DMS153 (cell line): ENCODE measurements at regions not wholly inside any gene's neighbourhood (a gene's known extent, or its start where the extent isn't known, plus 50 kb on each side); places are given as distances from the start of the nearest gene placed in this dataset.

Experiments used
- DNase-seq: peaks from one replicate; lab custom pipeline; 2025; lab: John Stamatoyannopoulos, UW

- DNase-seq = no peak
These were observed 375.1 kb downstream of the TMEM167A start for GRCh38 chr5:82702046-82702445.

- DNase-seq = no peak
These were observed 377.5 kb downstream of the TMEM167A start for GRCh38 chr5:82699737-82700136.

- no peak for DNase-seq
These were observed 379.2 kb downstream of the TMEM167A start for GRCh38 chr5:82698026-82698425.

- DNase-seq = no peak
These were observed 382.4 kb downstream of the TMEM167A start for GRCh38 chr5:82694711-82695285.

- no peak for DNase-seq
These were observed 384.4 kb downstream of the TMEM167A start for GRCh38 chr5:82692826-82693225.

- DNase-seq = no peak
These were observed 392.5 kb downstream of the TMEM167A start for GRCh38 chr5:82684659-82685058.

GRCh38 chr5:82684165-82684564 lies 393.0 kb downstream of the TMEM167A start:
- no peak for DNase-seq

GRCh38 chr5:82679660-82680059 lies 397.5 kb downstream of the TMEM167A start:
- DNase-seq = no peak

- DNase-seq = no peak
These were observed 398.5 kb upstream of the RPS23 start for GRCh38 chr5:82676661-82677060.

GRCh38 chr5:82674671-82675070 lies 396.5 kb upstream of the RPS23 start:
- no peak for DNase-seq

- no peak for DNase-seq
These were observed 395.1 kb upstream of the RPS23 start for GRCh38 chr5:82673057-82673809.

GRCh38 chr5:82670692-82671091 lies 392.5 kb upstream of the RPS23 start:
- DNase-seq = no peak

- DNase-seq = no peak
These were observed 391.6 kb upstream of the RPS23 start for GRCh38 chr5:82669720-82670119.

- DNase-seq = no peak
These were observed 388.2 kb upstream of the RPS23 start for GRCh38 chr5:82666312-82666711.

- peak; percentile 64 for DNase-seq
These were observed 386.6 kb upstream of the RPS23 start for GRCh38 chr5:82664732-82665131.

- DNase-seq = no peak
These were observed 385.1 kb upstream of the RPS23 start for GRCh38 chr5:82663225-82663624.

GRCh38 chr5:82662340-82662739 lies 384.2 kb upstream of the RPS23 start:
- no peak for DNase-seq

GRCh38 chr5:82661933-82662332 lies 383.8 kb upstream of the RPS23 start:
- no peak for DNase-seq

GRCh38 chr5:82661462-82661861 lies 383.3 kb upstream of the RPS23 start:
- DNase-seq = no peak

- no peak for DNase-seq
These were observed 381.0 kb upstream of the RPS23 start for GRCh38 chr5:82659115-82659514.

- no peak for DNase-seq
These were observed 379.0 kb upstream of the RPS23 start for GRCh38 chr5:82657033-82657699.

- DNase-seq = no peak
These were observed 378.2 kb upstream of the RPS23 start for GRCh38 chr5:82656341-82656761.

GRCh38 chr5:82655078-82655477 lies 376.9 kb upstream of the RPS23 start:
- DNase-seq = no peak
